Ovary (tissue), 3 donors: ENCODE measurements at regions not wholly inside any gene's neighbourhood (a gene's known extent, or its start where the extent isn't known, plus 50 kb on each side); places are given as distances from the start of the nearest gene placed in this dataset.

Experiments used
- EP300 ChIP-seq: sonication (generic); formaldehyde crosslinking; IDR thresholded peaks from one replicate; pipeline ENCODE4 v1.6.1; 2017; ENCODE audit warnings: antibody characterized with exemption
- TF ChIP-seq, protein P1 (sequence below), 3 donors: fragments of 450-650 bp in 2 of 3; fragments of 200-600 bp in 1 of 3; IDR thresholded peaks; one replicate each; pipeline versions ENCODE4 v1.5.1 to v1.8.0; 2016 to 2022; ENCODE audit warnings: antibody characterized with exemption in 3 of 3, mild to moderate bottlenecking in 1 of 3
- donor health status: DM: no; HTN: no; CAD: no.

- TF ChIP-seq, protein P1, sequence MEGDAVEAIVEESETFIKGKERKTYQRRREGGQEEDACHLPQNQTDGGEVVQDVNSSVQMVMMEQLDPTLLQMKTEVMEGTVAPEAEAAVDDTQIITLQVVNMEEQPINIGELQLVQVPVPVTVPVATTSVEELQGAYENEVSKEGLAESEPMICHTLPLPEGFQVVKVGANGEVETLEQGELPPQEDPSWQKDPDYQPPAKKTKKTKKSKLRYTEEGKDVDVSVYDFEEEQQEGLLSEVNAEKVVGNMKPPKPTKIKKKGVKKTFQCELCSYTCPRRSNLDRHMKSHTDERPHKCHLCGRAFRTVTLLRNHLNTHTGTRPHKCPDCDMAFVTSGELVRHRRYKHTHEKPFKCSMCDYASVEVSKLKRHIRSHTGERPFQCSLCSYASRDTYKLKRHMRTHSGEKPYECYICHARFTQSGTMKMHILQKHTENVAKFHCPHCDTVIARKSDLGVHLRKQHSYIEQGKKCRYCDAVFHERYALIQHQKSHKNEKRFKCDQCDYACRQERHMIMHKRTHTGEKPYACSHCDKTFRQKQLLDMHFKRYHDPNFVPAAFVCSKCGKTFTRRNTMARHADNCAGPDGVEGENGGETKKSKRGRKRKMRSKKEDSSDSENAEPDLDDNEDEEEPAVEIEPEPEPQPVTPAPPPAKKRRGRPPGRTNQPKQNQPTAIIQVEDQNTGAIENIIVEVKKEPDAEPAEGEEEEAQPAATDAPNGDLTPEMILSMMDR (IDR thresholded peaks at IDR 0.05), result no peak
- no peak for TF ChIP-seq EP300
Observed at GRCh38 chr21:20265707-20266440, 732.3 kb upstream of the NCAM2 start.
